ENCODE measurements at regions not wholly inside any gene's neighbourhood (a gene's known extent, or its start where the extent isn't known, plus 50 kb on each side); places are given as distances from the start of the nearest gene placed in this dataset.
"Not testable (repeated sequence)": the region's sequence is repeated elsewhere in the genome, so short reads cannot be mapped to it uniquely, and the experiment has no call there.

- DNase-seq; H3K36me3 ChIP-seq; H3K4me1 ChIP-seq; in situ Hi-C loops (cut with MboI; ENCODE audit: low sequenced_read_pairs in 4 of 4); H3K4me3 ChIP-seq; intact Hi-C loops (cut with DNase I; ENCODE audit: low total_unique reads); ATAC-seq; H3K27ac ChIP-seq; H3K27me3 ChIP-seq; H3K9me3 ChIP-seq: not testable (repeated sequence)
These were observed 179.7 kb upstream of the ZNF658 start for GRCh38 chr9:66720845-66721244.

DNA sequence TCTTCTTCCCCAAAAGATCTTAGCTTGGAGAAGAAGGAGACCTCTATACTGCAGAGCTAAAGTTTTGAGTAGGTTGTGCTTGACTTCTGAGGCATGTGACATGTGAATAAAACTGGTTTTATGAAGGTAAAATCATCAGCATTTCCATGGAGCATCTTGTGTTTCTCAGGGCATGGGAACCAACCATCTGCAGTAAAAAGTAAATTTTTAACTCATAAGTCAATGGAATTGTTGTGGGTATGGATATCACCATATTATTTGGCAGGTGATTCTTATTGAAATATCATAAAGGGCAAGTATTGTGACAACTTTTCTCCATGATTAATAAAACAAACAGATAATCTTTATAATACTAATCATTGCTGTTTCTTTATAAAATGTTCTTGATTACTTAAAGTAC, 173.0 kb upstream of the ZNF658 start:
- ATAC-seq; H3K36me3 ChIP-seq; H3K4me1 ChIP-seq; DNase-seq; intact Hi-C loops (cut with DNase I; ENCODE audit: low total_unique reads); H3K4me3 ChIP-seq; in situ Hi-C loops (cut with MboI; ENCODE audit: low sequenced_read_pairs in 4 of 4); H3K9me3 ChIP-seq; H3K27me3 ChIP-seq; H3K27ac ChIP-seq: not testable (repeated sequence)

DNA sequence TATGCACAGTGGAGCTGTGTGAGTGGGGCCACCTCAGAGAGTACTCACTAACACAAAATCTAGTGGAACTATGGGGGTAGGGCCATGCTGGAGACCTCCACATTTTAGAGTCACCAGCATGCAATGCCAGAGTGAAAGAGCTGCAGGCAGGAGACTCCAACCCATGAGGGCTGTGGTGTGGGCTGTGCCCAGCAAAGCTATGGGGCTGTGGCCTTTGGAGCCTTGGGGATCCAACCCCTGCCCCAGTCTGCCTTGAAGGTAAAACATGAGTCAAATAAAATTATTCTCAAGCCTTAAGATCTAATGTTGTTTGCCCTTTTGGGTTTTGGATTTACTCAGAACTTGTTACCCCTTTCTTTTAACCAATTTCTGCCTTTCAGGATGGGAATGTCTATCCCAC, 163.8 kb upstream of the ZNF658 start:
- not testable (repeated sequence) for ATAC-seq

GRCh38 chr9:66738418-66738817, 162.1 kb upstream of the ZNF658 start:
- in situ Hi-C loops (cut with MboI; ENCODE audit: low sequenced_read_pairs in 4 of 4); intact Hi-C loops (cut with DNase I; ENCODE audit: low total_unique reads): not testable (repeated sequence)

More for the DNA sequence above, 163.8 kb upstream of the ZNF658 start:
- intact Hi-C loops (cut with DNase I; ENCODE audit: low total_unique reads); H3K27ac ChIP-seq; H3K9me3 ChIP-seq; DNase-seq; H3K27me3 ChIP-seq; in situ Hi-C loops (cut with MboI; ENCODE audit: low sequenced_read_pairs in 4 of 4); H3K4me3 ChIP-seq; H3K4me1 ChIP-seq; H3K36me3 ChIP-seq: not testable (repeated sequence)

GRCh38 chr9:66740136-66740535, 160.4 kb upstream of the ZNF658 start:
- ATAC-seq; DNase-seq; H3K4me1 ChIP-seq; H3K9me3 ChIP-seq; H3K36me3 ChIP-seq; H3K27me3 ChIP-seq; in situ Hi-C loops (cut with MboI; ENCODE audit: low sequenced_read_pairs in 4 of 4); H3K27ac ChIP-seq; intact Hi-C loops (cut with DNase I; ENCODE audit: low total_unique reads); H3K4me3 ChIP-seq: not testable (repeated sequence)

More at GRCh38 chr9:66738418-66738817, 162.1 kb upstream of the ZNF658 start:
- not testable (repeated sequence) for ATAC-seq, H3K36me3 ChIP-seq, H3K27me3 ChIP-seq, H3K27ac ChIP-seq, DNase-seq, H3K9me3 ChIP-seq, H3K4me1 ChIP-seq, H3K4me3 ChIP-seq

- H3K36me3 ChIP-seq; H3K9me3 ChIP-seq; DNase-seq; H3K27me3 ChIP-seq; H3K27ac ChIP-seq; intact Hi-C loops (cut with DNase I; ENCODE audit: low total_unique reads); in situ Hi-C loops (cut with MboI; ENCODE audit: low sequenced_read_pairs in 4 of 4); ATAC-seq; H3K4me1 ChIP-seq; H3K4me3 ChIP-seq: not testable (repeated sequence)
These were observed 154.7 kb upstream of the ZNF658 start for GRCh38 chr9:66745846-66746245.

GRCh38 chr9:66752324-66752923, 148.1 kb upstream of the ZNF658 start:
- intact Hi-C loops (cut with DNase I; ENCODE audit: low total_unique reads); H3K27ac ChIP-seq; H3K9me3 ChIP-seq; in situ Hi-C loops (cut with MboI; ENCODE audit: low sequenced_read_pairs in 4 of 4); H3K4me1 ChIP-seq; ATAC-seq; H3K4me3 ChIP-seq; H3K27me3 ChIP-seq; DNase-seq; H3K36me3 ChIP-seq: not testable (repeated sequence)

DNA sequence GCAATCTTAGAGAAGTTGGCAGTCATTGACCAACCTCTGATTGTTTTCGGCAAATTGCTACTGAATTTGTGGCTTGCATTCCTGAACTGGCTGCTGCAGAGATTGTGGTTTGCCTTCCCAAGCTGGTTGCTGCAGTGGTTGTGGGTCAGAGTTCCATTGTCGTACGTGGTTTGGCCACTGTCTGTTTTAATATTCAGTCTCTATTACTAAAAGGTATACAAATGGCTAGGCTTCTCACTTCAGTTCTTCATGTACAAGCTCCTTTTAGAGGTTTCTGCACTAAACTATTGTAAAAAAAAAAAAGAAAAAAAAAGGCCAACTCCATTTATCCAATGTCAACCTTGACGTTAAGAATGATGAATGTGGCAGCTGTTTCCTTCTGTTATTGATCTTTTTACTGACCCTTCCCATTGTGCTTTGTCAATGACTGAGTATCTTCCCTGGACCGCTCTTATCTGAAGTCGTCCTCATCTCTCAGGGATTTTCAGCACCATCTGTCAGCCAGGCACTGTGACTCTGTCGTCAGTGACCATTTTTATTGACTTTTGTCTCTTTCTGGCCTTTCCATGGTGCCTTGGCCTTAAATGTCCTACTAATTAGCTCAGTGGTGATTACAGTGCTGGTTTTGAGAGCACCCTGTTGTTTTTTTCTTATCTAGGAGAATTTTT, 140.6 kb upstream of the ZNF658 start:
- H3K4me3 ChIP-seq; H3K4me1 ChIP-seq; intact Hi-C loops (cut with DNase I; ENCODE audit: low total_unique reads); ATAC-seq; H3K9me3 ChIP-seq; DNase-seq; H3K36me3 ChIP-seq; H3K27me3 ChIP-seq; H3K27ac ChIP-seq; in situ Hi-C loops (cut with MboI; ENCODE audit: low sequenced_read_pairs in 4 of 4): not testable (repeated sequence)

- H3K4me3 ChIP-seq; H3K4me1 ChIP-seq; DNase-seq; in situ Hi-C loops (cut with MboI; ENCODE audit: low sequenced_read_pairs in 4 of 4); intact Hi-C loops (cut with DNase I; ENCODE audit: low total_unique reads); H3K36me3 ChIP-seq; H3K27me3 ChIP-seq; H3K9me3 ChIP-seq; H3K27ac ChIP-seq; ATAC-seq: not testable (repeated sequence)
These were observed 135.6 kb upstream of the ZNF658 start for GRCh38 chr9:66764799-66765493.

- DNase-seq; ATAC-seq; H3K9me3 ChIP-seq; in situ Hi-C loops (cut with MboI; ENCODE audit: low sequenced_read_pairs in 4 of 4); H3K27ac ChIP-seq; H3K27me3 ChIP-seq; H3K4me3 ChIP-seq; H3K4me1 ChIP-seq; H3K36me3 ChIP-seq; intact Hi-C loops (cut with DNase I; ENCODE audit: low total_unique reads): not testable (repeated sequence)
These were observed 135.0 kb upstream of the ZNF658 start for GRCh38 chr9:66765531-66765930.

DNA sequence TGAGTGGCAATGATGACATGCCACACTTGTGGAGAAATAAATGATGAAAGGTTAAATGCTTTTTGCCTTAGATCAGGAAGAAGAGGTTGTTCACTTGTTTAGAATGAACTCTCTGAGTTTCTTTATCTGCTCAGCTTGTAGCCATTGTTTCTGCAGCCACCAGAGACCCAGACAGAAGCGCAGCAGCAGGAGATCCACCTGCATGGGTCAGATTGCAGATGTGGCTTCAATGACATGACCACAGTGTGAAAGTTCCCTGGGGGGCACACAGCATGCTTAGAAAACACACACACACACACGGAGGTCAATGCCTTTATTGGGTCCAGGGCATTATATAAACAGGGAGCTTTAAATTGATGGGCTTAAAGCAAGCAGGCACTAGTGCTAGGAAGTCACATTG, 129.0 kb upstream of the ZNF658 start:
- H3K27me3 ChIP-seq; DNase-seq; H3K9me3 ChIP-seq; H3K4me1 ChIP-seq; intact Hi-C loops (cut with DNase I; ENCODE audit: low total_unique reads); in situ Hi-C loops (cut with MboI; ENCODE audit: low sequenced_read_pairs in 4 of 4); ATAC-seq; H3K27ac ChIP-seq; H3K4me3 ChIP-seq; H3K36me3 ChIP-seq: not testable (repeated sequence)

GRCh38 chr9:66774618-66775017, 125.9 kb upstream of the ZNF658 start:
- ATAC-seq; H3K4me3 ChIP-seq; DNase-seq; in situ Hi-C loops (cut with MboI; ENCODE audit: low sequenced_read_pairs in 4 of 4); H3K27me3 ChIP-seq; H3K27ac ChIP-seq; intact Hi-C loops (cut with DNase I; ENCODE audit: low total_unique reads); H3K9me3 ChIP-seq; H3K4me1 ChIP-seq; H3K36me3 ChIP-seq: not testable (repeated sequence)
